Stimulated activated naive CD8-positive, alpha-beta T cell treated with anti-CD3 and anti-CD28 coated beads, Interleukin-15, amount 100 ng/mL, for 72 hours (primary cell): ENCODE measurements at regions not wholly inside any gene's neighbourhood (a gene's known extent, or its start where the extent isn't known, plus 50 kb on each side); places are given as distances from the start of the nearest gene placed in this dataset.
A peak's percentile ranks its signal among the peaks of the same experiment; 100 is the strongest.

Source experiments
- ATAC-seq: fragments of 150-1000 bp; cut with Tn5 transposase; 2 replicates; pipeline ENCODE4 v1.10.0; 2021; ENCODE audit warnings: mild to moderate bottlenecking, moderate library complexity
- DNase-seq, 2 donors: peaks; one replicate each; pipeline ENCODE4 v3.0.0; 2021 to 2022
- H3K27ac Mint-ChIP-seq, 2 donors: one replicate each; pipeline ENCODE4 v1.8.0; 2022; ENCODE audit warnings: mild to moderate bottlenecking in 2 of 2, mixed read lengths in 2 of 2, moderate library complexity in 2 of 2
- H3K27me3 Mint-ChIP-seq: one replicate; pipeline ENCODE4 v1.8.0; 2022; ENCODE audit warnings: mixed read lengths
- H3K4me1 Mint-ChIP-seq: one replicate; pipeline ENCODE4 v1.8.0; 2022; ENCODE audit warnings: mild to moderate bottlenecking, mixed read lengths
- H3K4me3 Mint-ChIP-seq, 2 donors: one replicate each; pipeline ENCODE4 v1.8.0; 2022; ENCODE audit warnings: mild to moderate bottlenecking in 2 of 2, mixed read lengths in 2 of 2, moderate library complexity in 1 of 2
- H3K9me3 Mint-ChIP-seq, 2 donors: one replicate each; pipeline ENCODE4 v1.8.0; 2022; ENCODE audit warnings: mixed read lengths in 2 of 2

DNA sequence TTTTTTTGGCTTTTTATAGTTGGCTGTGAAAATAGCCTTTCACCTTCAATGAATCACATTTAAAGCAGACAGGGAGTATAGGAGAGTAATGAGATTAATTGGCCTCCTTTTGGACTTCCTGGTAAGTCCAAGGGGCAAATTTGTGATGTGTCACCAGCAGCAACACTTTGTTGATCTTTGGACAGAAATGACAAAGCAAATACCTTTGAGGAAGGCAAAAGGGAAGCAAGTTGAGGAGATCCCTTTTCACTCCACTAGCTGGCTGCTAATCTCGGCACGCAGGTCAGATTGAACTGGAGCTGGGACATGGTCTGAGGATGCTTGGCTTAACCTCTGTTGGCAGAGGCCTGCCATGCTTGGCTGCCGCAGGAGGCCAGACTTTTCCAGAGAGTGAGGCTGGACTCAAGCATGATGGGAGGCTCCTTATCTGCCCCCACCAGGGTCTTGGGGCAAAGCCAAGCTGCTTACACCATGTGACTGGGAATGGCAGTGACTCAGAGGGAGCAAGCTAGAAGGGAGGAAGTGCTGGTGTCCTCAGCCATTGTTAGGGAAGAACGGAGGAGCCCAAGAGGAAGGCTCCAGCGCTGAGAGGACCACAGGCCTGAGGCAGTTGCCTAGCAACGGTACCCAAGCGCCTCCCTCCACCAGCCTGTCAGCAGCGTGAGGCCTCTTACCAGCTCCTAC lies 174.5 kb upstream of the MAP1B start:
- no peak for ATAC-seq
- peaks cover 5 to 9% of the 10 kb centered on the region in 2 donors for H3K9me3 Mint-ChIP-seq
- no peak overlapping the region for H3K4me3 Mint-ChIP-seq
- no peaks in the 10 kb centered on the region for H3K4me1 Mint-ChIP-seq
- no peak for DNase-seq
- H3K27ac Mint-ChIP-seq = no peak overlapping the region
- peaks cover 43% of the 10 kb centered on the region for H3K27me3 Mint-ChIP-seq

DNA sequence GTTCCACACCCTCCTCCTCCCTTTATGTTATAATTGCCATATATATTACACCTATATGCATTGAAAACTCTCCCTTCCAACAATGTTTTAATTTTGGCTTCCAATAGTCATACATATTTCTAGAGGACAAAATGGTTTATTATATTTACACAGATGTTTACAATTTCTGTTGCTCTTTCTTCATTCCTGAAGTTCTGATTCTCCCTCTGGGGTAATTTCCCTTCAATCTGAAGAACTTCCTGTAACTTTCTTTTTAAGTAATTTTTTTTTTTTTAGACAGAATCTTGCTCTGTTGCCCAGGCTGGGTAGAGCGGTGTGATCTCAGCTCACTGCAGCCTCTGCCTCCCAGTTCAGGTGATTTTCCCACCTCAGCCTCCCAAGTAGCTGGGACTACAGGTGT lies 173.0 kb upstream of the MAP1B start:
- H3K9me3 Mint-ChIP-seq = peaks cover 4 to 7% of the 10 kb centered on the region in 2 donors
- peaks cover 53% of the 10 kb centered on the region for H3K27me3 Mint-ChIP-seq
- H3K4me3 Mint-ChIP-seq = no peak overlapping the region
- DNase-seq (no peak), ATAC-seq (no peak)
- H3K4me1 Mint-ChIP-seq = no peaks in the 10 kb centered on the region
- no peak overlapping the region for H3K27ac Mint-ChIP-seq

DNA sequence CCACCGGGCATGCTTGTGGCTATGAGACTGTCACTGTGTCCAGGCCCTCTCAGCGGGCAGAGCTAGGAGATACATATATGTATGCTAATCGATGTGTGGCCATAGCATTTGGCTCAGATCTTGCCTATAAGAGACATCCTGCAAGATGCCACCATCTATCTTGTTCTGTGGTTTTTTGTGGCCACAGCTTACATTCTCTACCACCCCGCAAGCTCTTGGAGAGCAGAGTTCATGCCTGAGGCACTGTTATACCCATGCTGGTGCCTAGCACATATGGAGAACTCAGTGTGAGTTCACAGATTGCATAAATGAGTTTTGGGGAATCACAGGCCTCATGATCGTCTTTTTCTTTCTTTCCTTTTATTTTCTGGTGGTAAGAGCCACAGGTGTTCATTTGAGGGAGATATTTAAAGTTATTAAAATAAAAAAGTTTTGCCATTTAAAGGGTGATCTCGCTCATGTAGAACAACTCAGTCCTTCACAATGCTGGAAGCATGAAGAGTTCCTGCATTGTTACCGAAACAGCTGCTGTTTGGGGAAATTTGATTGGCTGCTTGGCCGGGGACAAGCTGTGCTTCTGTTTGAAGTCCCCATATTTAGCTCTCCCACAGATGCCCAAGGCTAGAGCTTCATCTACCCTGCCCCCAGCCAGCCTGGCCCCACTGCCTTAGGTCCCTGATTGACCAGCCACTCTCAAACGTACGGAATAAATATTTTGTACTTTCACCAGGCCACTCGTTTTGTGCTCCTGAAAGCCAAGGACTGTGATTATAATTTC lies 169.2 kb upstream of the MAP1B start:
- H3K27ac Mint-ChIP-seq = no peak overlapping the region
- peaks cover 42% of the 10 kb centered on the region for H3K27me3 Mint-ChIP-seq
- peaks cover 4 to 7% of the 10 kb centered on the region in 2 donors for H3K9me3 Mint-ChIP-seq
- H3K4me1 Mint-ChIP-seq = no peaks in the 10 kb centered on the region
- no peak for DNase-seq
- ATAC-seq = no peak
- no peak overlapping the region for H3K4me3 Mint-ChIP-seq

DNA sequence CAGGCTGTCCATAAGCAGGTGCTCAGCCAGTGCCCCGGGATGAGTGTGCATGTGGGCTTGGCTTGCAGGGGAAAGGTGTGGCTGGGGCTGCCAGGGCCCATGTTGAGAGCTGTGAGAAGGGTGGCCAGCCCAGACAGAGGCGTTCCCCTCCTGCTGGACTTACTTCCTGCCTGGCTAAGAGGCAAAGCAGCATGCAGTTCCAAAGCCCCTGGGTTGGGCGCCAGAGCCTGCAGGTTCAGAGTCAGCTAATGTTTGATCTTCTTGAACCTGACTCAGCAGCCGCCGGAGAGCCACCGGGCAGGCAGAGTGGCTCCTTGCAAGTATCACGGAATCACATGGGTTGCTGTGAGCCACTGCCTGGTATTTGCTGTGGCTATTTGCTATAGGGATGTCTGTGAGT lies 168.4 kb upstream of the MAP1B start:
- Mint-ChIP-seq H3K4me3 (no peak overlapping the region), H3K4me1 (no peaks in the 10 kb centered on the region), H3K27ac (no peak overlapping the region), H3K27me3 (peaks cover 34% of the 10 kb centered on the region), H3K9me3 (peaks cover 4 to 7% of the 10 kb centered on the region in 2 donors)
- ATAC-seq (no peak), DNase-seq (no peak)

DNA sequence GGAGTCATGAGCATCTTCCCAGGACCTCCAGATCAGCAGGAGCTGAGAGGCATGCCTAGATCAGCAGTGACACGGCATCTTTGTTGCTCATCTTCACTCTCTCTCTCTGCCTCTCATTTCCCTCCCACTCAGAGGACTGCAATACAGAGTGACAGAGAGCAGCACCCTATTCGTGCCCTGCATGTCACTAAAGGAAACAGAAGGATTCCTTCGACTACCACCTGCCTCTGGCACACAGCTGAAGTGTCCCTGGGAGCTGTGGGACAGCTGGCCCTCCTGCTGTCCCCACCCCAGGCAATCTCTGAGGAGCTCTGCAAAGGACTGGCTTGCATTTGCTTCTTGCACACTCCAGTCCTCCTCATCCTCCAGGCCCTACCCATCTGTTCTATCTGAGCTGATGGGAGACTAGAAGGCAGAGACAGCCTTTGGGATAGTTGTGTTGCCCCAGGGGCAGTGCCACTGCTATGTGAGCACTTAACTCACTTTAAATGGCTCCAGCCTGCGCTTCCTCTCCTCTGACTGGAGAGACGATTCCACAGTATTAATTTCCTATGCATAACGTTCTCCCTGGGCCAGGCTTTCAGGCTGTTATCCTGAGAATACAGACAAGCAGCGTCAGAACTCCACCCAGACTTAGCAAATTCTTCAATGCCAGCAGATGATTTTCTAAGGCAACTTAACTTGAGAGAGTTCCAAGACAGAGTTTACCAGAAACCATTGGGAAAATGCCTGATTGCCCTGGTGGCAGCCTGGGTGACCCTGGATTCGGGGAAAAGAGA lies 167.6 kb upstream of the MAP1B start:
- peaks cover 34% of the 10 kb centered on the region for H3K27me3 Mint-ChIP-seq
- DNase-seq (no peak), ATAC-seq (no peak)
- peaks cover 4 to 7% of the 10 kb centered on the region in 2 donors for H3K9me3 Mint-ChIP-seq
- H3K27ac Mint-ChIP-seq = no peak overlapping the region
- H3K4me3 Mint-ChIP-seq = no peak overlapping the region
- H3K4me1 Mint-ChIP-seq = no peaks in the 10 kb centered on the region

DNA sequence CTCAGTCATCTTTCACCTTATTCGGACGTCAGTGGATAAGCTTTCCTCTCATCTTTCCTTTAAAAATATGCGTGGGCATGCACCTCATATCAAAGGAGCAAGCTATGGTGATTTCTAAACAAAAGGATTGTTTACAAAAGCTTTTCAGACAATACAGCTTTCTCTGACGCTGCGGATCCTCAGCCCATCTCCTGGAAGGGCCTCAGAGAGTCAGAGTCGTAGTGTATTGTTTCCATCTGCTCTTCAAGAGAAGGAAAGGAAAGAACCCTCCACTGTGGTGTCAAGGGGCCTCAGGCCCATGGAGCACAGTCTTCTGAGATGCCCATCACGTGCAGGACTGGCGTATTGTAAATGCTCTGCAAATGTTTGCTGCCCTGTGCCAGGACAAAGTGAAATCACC lies 163.4 kb upstream of the MAP1B start:
- ATAC-seq (no peak), DNase-seq (no peak)
- no peak overlapping the region for H3K4me3 Mint-ChIP-seq
- no peaks in the 10 kb centered on the region for H3K4me1 Mint-ChIP-seq
- H3K27ac Mint-ChIP-seq = no peak overlapping the region
- peaks cover 29% of the 10 kb centered on the region for H3K27me3 Mint-ChIP-seq
- H3K9me3 Mint-ChIP-seq = peaks cover 0 to 16% of the 10 kb centered on the region in 2 donors

DNA sequence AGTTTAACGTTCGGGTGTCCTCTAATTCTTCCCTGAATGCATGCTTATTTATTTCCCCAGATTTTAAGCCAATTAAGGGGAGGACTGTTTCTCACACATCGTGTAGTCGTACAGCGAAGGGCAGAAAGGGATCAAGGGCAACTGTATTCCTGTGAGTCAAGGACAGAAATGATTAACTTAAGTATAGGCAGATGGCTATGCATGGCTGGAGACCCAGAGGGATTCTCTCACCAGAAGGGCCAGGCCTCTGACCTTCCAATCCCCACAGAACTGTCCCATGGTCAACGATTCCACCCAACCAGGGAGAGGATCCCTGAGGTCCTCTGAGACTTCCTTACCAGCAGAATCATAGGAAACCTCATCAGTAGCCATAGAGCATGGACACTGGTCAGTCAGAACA lies 161.8 kb upstream of the MAP1B start:
- peaks cover 0 to 24% of the 10 kb centered on the region in 2 donors for H3K9me3 Mint-ChIP-seq
- ATAC-seq (no peak), DNase-seq (no peak)
- H3K4me1 Mint-ChIP-seq = no peaks in the 10 kb centered on the region
- no peak overlapping the region for H3K4me3 Mint-ChIP-seq
- H3K27ac Mint-ChIP-seq = peak overlapping the region in 1 of 2 donors; percentile 3
- peaks cover 16% of the 10 kb centered on the region for H3K27me3 Mint-ChIP-seq

DNA sequence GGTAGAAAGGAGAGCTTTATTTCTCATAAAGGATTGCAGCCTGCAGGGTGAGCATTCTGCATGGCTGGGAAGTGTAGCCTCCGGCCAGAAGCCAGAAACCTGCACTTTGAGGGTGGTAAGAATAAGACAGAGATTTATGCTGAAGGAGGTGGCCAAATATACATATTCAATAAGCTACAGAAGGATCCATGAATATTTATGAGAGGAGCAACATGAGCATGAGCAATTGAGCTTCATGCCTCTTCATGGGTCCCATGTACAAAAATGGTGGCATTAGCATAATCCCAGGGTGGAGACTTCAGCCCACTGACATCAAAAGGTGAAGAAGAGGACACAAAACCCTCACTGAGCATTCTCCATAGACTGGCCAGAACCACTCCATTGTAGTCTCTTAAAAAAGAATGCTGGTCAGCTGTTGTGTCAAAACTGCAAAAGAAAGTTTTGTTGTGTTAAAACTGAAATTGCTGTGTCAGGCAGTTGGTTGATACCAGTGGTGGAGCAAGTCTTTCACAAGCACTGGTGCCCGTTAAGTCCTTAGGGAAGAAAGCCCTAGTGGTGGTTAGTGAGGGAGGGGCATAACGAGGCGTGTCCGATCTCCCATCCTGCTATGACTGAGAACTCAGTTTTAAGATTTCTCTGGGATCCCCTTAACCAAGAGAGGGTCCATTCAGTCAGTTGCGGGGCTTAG lies 160.8 kb upstream of the MAP1B start:
- no peak overlapping the region for H3K4me3 Mint-ChIP-seq
- H3K27me3 Mint-ChIP-seq = peaks cover 16% of the 10 kb centered on the region
- H3K4me1 Mint-ChIP-seq = no peaks in the 10 kb centered on the region
- H3K9me3 Mint-ChIP-seq = peaks cover 0 to 24% of the 10 kb centered on the region in 2 donors
- ATAC-seq (no peak), DNase-seq (no peak)
- H3K27ac Mint-ChIP-seq = no peak overlapping the region

DNA sequence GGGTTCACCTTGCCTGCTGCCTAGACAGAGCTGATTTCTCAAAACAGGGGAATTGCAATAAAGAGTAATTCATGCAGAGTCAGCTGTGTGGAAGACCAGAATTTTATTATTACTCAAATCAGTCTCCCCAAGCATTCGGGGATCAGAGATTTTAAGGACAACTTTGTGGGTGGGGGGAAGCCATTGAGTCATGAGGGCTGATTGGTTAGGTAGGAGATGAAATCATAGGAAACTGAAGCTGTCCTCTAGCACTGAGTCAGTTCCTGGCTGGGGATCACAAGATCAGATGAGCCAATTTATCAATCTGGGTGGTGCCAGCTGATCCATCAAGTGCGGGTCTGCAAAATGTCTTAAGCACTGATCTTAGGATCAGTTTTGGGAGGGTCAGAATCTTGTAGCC lies 159.1 kb upstream of the MAP1B start:
- no peak for ATAC-seq
- Mint-ChIP-seq H3K4me1 (no peaks in the 10 kb centered on the region), H3K4me3 (no peak overlapping the region), H3K27ac (no peak overlapping the region), H3K27me3 (peaks cover 20% of the 10 kb centered on the region), H3K9me3 (peaks cover 0 to 24% of the 10 kb centered on the region in 2 donors)
- DNase-seq = no peak

DNA sequence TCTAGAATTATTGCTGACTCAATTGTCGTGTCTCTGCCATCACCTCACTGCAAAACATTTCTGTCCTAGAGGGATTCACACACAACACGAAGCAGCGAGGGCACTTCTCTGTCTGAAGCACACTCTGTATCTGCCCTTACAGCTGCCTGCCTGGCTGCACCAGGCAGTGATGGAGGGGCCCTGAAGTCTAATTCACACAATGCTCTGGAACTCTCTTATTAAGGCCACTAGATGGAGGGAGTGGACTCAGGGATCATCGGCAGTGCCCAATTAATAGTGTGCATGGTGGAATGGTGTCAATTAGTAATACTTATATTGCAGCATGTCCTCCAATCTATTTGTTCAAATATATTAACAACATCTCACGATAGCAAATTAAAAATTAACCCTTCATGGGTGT lies 157.5 kb upstream of the MAP1B start:
- H3K4me1 Mint-ChIP-seq = no peaks in the 10 kb centered on the region
- peaks cover 20% of the 10 kb centered on the region for H3K27me3 Mint-ChIP-seq
- ATAC-seq = no peak
- no peak overlapping the region for H3K4me3 Mint-ChIP-seq
- peaks cover 0 to 24% of the 10 kb centered on the region in 2 donors for H3K9me3 Mint-ChIP-seq
- no peak for DNase-seq
- H3K27ac Mint-ChIP-seq = no peak overlapping the region

DNA sequence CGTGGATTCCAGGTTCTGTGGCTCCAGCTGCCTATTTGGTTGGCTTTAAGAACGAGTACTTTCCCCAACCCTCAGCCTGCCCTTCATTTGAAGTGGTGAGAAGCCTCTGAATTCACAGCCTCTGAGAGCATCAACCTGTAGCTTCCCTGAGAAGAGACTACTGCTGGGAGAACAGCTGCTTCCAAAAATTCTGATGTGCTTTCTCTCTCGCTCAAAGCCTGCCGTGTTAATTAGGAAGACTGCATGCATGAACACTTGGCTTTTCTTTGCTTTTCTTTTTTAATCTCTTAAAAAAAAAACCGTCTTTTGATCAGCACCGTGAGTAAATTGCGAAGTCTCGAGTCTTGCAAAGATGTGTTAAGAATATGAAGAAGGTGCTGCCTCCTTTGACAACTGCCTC lies 153.4 kb upstream of the MAP1B start:
- DNase-seq (no peak), ATAC-seq (no peak)
- no peak overlapping the region for H3K27ac Mint-ChIP-seq
- peaks cover 26% of the 10 kb centered on the region for H3K27me3 Mint-ChIP-seq
- H3K4me1 Mint-ChIP-seq = no peaks in the 10 kb centered on the region
- peaks cover 0 to 9% of the 10 kb centered on the region in 2 donors for H3K9me3 Mint-ChIP-seq
- no peak overlapping the region for H3K4me3 Mint-ChIP-seq

DNA sequence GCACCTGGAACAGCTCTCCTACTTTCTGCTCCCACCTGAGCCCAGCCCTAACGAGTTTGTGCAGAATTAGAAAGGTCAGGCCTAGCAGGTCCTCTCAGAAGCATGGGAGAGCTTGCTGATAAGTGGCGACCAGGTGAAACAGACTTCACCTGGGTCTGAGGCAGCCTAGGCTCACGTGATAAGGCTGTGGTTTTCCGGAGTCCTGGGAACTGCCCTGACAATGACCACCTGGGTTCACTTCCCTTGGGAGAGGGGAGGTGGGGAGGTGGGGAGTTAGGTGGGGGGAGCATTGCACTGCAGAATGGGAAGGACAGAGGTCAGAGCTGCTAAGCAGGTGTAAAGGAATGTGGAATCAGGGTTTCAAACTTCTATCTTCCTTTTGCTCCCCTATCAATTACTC lies 152.9 kb upstream of the MAP1B start:
- no peak for DNase-seq
- no peak for ATAC-seq
- peaks cover 28% of the 10 kb centered on the region for H3K27me3 Mint-ChIP-seq
- H3K4me3 Mint-ChIP-seq = no peak overlapping the region
- H3K27ac Mint-ChIP-seq = no peak overlapping the region
- H3K9me3 Mint-ChIP-seq = peaks cover 0 to 4% of the 10 kb centered on the region in 2 donors
- H3K4me1 Mint-ChIP-seq = no peaks in the 10 kb centered on the region

DNA sequence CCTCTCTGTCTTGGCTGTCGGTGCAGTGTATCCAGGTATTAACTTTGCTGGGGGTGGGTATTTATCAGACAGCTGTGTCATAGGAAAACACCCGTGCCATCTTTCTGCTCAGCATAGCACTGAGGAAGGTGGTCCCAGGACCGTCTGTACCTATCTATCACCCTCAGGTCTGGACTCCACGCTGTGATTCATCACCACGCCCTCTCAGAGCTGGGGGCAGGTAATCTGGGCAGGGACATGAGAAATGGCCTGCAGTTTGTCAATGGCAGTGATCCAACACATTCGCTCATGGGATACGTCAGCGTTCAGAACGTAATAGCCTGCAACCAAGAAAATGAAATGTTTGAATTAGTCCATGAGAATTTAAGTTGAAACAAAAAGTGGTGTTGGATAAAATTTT lies 151.6 kb upstream of the MAP1B start:
- H3K27me3 Mint-ChIP-seq = peaks cover 28% of the 10 kb centered on the region
- no peak for ATAC-seq
- no peak for DNase-seq
- no peaks in the 10 kb centered on the region for H3K4me1 Mint-ChIP-seq
- no peak overlapping the region for H3K4me3 Mint-ChIP-seq
- no peaks in the 10 kb centered on the region for H3K9me3 Mint-ChIP-seq
- no peak overlapping the region for H3K27ac Mint-ChIP-seq

DNA sequence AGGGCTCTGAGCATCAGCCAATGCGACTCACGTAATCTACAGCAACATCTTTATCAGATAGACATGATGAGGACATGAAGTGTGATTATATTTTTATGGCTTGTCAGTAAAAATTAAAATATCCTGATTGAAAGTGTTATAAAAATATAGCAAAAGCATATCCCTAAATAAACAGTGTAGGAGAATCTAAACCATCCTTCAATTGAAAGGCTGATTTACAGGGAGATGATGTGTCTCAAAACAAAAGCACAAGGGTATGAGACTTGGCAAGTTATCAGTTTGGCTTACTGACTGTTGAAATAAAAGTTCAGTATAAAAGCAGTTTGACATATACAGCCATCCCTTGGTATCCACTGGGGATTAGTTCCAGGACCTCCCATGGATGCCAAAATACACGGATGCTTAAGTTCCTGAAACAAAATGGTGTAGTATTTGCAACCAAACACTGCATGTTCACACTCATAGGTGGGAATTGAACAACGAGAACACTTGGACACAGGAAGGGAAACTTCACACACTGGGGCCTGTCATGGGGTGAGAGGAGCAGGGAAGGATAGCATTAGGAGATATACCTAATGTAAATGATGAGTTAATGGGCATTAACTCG lies 149.9 kb upstream of the MAP1B start:
- Mint-ChIP-seq H3K4me3 (no peak overlapping the region), H3K27me3 (peaks cover 24% of the 10 kb centered on the region), H3K9me3 (no peaks in the 10 kb centered on the region), H3K27ac (no peak overlapping the region), H3K4me1 (no peaks in the 10 kb centered on the region)
- ATAC-seq (no peak), DNase-seq (no peak)

DNA sequence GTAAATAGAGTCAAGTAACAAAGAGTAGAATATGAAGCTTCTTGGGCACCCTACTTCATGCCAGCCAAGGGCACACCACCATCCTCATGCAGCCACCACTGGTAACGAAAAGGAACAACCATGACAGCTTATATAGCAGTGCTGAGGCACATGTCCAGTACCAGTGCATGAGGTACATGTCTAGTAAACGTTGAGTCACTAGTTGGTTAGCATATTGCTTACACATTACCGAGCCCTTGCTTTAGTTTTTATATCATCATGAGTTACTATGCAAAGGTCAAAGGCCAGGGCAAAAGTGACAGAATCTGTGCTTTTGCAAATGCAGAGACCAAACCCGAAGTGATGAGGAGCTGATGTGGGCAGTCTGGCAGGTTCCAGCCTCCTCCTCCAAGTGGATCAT lies 147.1 kb upstream of the MAP1B start:
- DNase-seq (no peak), ATAC-seq (no peak)
- Mint-ChIP-seq H3K27ac (no peak overlapping the region), H3K4me1 (no peaks in the 10 kb centered on the region), H3K27me3 (peaks cover 22% of the 10 kb centered on the region), H3K4me3 (no peak overlapping the region), H3K9me3 (no peaks in the 10 kb centered on the region)
